ENCODE measurements at regions not wholly inside any gene's neighbourhood (a gene's known extent, or its start where the extent isn't known, plus 50 kb on each side); places are given as distances from the start of the nearest gene placed in this dataset.
"Not testable (repeated sequence)": the region's sequence is repeated elsewhere in the genome, so short reads cannot be mapped to it uniquely, and the experiment has no call there.

DNA sequence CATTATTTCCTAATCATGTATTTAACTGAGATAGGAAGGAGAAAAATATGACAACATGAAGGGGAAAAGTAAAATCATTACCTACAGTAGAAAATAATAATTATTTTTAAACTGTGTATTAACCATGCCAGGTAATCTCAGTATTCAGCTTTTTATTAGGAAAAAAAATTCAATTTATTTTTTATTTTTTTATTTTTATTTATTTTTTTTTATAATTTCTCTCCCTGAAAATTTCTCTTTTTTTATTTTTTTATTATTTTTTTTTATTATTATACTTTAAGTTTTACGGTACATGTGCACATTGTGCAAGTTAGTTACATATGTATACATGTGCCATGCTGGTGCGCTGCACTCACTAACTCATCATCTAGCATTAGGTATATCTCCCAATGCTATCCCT lies 271.3 kb upstream of the LRRTM4 start:
- DNase-seq (ENCODE audit: low spot score in 2 of 2); ATAC-seq; H3K4me3 Mint-ChIP-seq; H3K36me3 Mint-ChIP-seq; H3K4me1 Mint-ChIP-seq; H3K27ac Mint-ChIP-seq: not testable (repeated sequence)
- H3K9me3 Mint-ChIP-seq, result peaks cover 11% of the 10 kb centered on the region

DNA sequence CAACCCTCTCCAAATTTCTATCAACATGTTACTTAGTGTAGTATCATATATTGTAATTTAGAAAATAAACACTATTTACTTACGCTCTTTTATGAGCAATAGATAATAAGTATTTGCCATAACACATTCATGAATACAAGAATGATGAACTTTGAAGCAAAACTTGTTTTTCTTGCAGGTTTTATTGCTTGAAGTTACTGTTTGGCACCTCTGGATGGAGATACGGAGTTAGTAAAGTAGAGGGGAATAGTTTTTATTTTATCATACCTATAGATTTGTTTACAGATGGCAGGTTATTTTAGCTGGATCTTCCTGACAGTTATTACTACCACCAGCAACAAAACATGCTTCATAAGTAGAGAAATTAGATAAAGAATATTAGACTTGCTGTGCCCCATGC lies 274.2 kb upstream of the LRRTM4 start:
- no peaks in the 10 kb centered on the region for H3K4me1 Mint-ChIP-seq
- ATAC-seq (no peak), DNase-seq (ENCODE audit: low spot score in 2 of 2) (no peak)
- H3K36me3 Mint-ChIP-seq, result no peaks in the 10 kb centered on the region
- no peak overlapping the region for H3K27ac Mint-ChIP-seq
- no peak overlapping the region for H3K4me3 Mint-ChIP-seq
- peaks cover 5% of the 10 kb centered on the region for H3K9me3 Mint-ChIP-seq

DNA sequence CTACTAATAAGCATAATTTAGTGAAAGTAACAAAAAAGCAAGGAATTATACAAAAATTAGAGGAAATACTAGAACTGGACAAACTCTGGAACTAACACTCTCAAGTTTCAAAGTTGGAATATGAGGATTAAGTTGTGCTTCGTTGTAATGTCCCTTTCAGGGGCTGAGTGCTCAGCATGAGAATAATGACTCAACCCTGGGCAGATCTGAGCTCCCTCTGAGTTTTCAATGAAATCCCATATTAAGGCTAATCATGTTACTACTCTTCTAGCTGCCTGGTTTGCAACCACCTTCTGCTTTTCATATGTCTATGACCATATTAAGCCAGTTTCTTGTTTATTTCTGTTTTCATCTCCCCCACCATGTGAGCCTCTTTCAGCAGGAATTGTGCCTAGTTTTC lies 274.9 kb upstream of the LRRTM4 start:
- Mint-ChIP-seq H3K4me3 (no peak overlapping the region), H3K4me1 (no peaks in the 10 kb centered on the region), H3K27ac (no peak overlapping the region), H3K36me3 (no peaks in the 10 kb centered on the region), H3K9me3 (peaks cover 5% of the 10 kb centered on the region)
- DNase-seq (ENCODE audit: low spot score in 2 of 2) (no peak), ATAC-seq (no peak)

- no peak overlapping the region for H3K27ac Mint-ChIP-seq
- ATAC-seq, result no peak
- H3K4me3 Mint-ChIP-seq, result no peak overlapping the region
- no peak for DNase-seq (ENCODE audit: low spot score in 2 of 2)
- peaks cover 10% of the 10 kb centered on the region for H3K9me3 Mint-ChIP-seq
- no peaks in the 10 kb centered on the region for H3K36me3 Mint-ChIP-seq
- H3K4me1 Mint-ChIP-seq, result no peaks in the 10 kb centered on the region
These were observed 278.2 kb upstream of the LRRTM4 start for GRCh38 chr2:77800410-77800809.

GRCh38 chr2:77807531-77808215 lies 285.5 kb upstream of the LRRTM4 start:
- H3K36me3 Mint-ChIP-seq, result no peaks in the 10 kb centered on the region
- no peak overlapping the region for H3K4me3 Mint-ChIP-seq
- H3K27ac Mint-ChIP-seq, result no peak overlapping the region
- H3K4me1 Mint-ChIP-seq, result no peaks in the 10 kb centered on the region
- H3K9me3 Mint-ChIP-seq, result peaks cover 30% of the 10 kb centered on the region
- DNase-seq (ENCODE audit: low spot score in 2 of 2), result no peak
- no peak for ATAC-seq

DNA sequence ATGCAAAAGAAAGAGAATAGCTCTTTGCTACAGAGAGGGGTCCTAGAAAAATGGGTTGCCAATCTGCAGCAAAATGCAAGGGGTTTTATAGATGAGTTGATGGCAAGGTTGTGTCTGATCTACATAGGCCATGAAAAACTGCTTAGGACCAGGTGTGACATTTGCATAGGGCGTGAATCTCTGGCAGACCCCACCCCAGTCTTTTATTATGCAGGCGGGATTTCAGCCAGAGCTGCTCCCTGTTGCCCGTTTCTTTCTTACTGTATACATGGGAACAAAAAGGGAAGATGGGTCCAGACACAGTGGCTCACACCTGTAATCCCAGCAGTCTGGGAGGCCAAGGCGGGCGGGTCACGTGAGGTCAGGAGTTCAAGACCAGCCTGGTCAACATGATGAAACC lies 286.4 kb upstream of the LRRTM4 start:
- Mint-ChIP-seq H3K4me3 (no peak overlapping the region), H3K27ac (no peak overlapping the region), H3K36me3 (no peaks in the 10 kb centered on the region), H3K4me1 (no peaks in the 10 kb centered on the region), H3K9me3 (peaks cover 33% of the 10 kb centered on the region)
- no peak for DNase-seq (ENCODE audit: low spot score in 2 of 2)
- no peak for ATAC-seq

DNA sequence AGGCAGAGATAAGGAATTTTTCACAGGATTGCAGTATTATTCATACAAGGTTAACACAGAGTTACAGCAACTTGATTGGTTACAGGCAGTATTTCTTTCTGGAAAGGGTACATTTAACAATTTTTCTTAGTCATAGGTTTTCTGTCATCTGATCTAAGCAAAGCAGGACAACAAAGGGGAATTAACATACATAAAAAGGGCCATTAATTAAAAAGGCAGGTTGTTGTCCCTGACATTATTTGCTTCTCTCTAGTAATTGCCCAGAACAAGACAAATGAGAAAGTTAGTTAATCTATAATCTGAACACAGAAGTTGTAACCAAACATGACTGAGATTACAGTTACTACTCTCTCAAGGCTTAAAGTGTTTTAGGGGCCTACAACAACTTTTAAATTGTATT lies 291.4 kb upstream of the LRRTM4 start:
- Mint-ChIP-seq H3K36me3 (no peaks in the 10 kb centered on the region), H3K9me3 (peaks cover 27% of the 10 kb centered on the region), H3K27ac (no peak overlapping the region), H3K4me1 (no peaks in the 10 kb centered on the region), H3K4me3 (no peak overlapping the region)
- DNase-seq (ENCODE audit: low spot score in 2 of 2) (no peak), ATAC-seq (no peak)

GRCh38 chr2:77816618-77817017 lies 294.4 kb upstream of the LRRTM4 start:
- DNase-seq (ENCODE audit: low spot score in 2 of 2) (no peak), ATAC-seq (no peak)
- no peaks in the 10 kb centered on the region for H3K4me1 Mint-ChIP-seq
- no peak overlapping the region for H3K4me3 Mint-ChIP-seq
- H3K36me3 Mint-ChIP-seq, result no peaks in the 10 kb centered on the region
- H3K27ac Mint-ChIP-seq, result no peak overlapping the region
- H3K9me3 Mint-ChIP-seq, result peaks cover 32% of the 10 kb centered on the region

GRCh38 chr2:77818186-77818585 lies 296.0 kb upstream of the LRRTM4 start:
- Mint-ChIP-seq H3K27ac (no peak overlapping the region), H3K4me1 (no peaks in the 10 kb centered on the region), H3K4me3 (no peak overlapping the region), H3K36me3 (no peaks in the 10 kb centered on the region), H3K9me3 (peaks cover 29% of the 10 kb centered on the region)
- no peak for DNase-seq (ENCODE audit: low spot score in 2 of 2)
- ATAC-seq, result no peak

GRCh38 chr2:77823028-77823427 lies 300.9 kb upstream of the LRRTM4 start:
- ATAC-seq (no peak), DNase-seq (ENCODE audit: low spot score in 2 of 2) (no peak)
- Mint-ChIP-seq H3K4me1 (no peaks in the 10 kb centered on the region), H3K27ac (no peak overlapping the region), H3K36me3 (no peaks in the 10 kb centered on the region), H3K9me3 (peaks cover 29% of the 10 kb centered on the region), H3K4me3 (no peak overlapping the region)

DNA sequence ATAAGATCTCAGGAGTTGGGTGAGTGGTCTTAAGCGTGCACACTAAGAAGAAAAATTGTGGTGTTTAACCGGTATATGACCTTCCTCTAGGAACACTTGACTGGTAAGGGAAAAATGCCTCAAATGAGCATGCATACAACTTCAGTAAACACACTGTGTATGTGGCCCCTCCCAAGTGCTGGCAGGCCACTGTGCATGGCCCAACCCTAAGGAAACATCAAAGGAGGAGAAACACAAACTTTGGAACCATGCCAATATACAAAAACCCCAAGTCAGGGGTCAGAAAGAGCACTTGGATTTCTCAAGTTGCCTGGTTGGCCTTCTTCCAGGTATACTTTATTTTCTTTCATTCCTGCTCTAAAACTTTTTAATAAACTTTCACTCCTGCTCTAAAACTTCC lies 308.9 kb upstream of the LRRTM4 start:
- Mint-ChIP-seq H3K27ac (no peak overlapping the region), H3K4me3 (no peak overlapping the region), H3K36me3 (no peaks in the 10 kb centered on the region), H3K4me1 (no peaks in the 10 kb centered on the region), H3K9me3 (peaks cover 31% of the 10 kb centered on the region)
- no peak for DNase-seq (ENCODE audit: low spot score in 2 of 2)
- ATAC-seq, result no peak

GRCh38 chr2:77831471-77831870 lies 309.3 kb upstream of the LRRTM4 start:
- H3K4me3 Mint-ChIP-seq, result no peak overlapping the region
- no peaks in the 10 kb centered on the region for H3K36me3 Mint-ChIP-seq
- H3K9me3 Mint-ChIP-seq, result peaks cover 34% of the 10 kb centered on the region
- no peak for ATAC-seq
- no peak overlapping the region for H3K27ac Mint-ChIP-seq
- no peak for DNase-seq (ENCODE audit: low spot score in 2 of 2)
- H3K4me1 Mint-ChIP-seq, result no peaks in the 10 kb centered on the region

- Mint-ChIP-seq H3K9me3 (peaks cover 31% of the 10 kb centered on the region), H3K4me3 (no peak overlapping the region), H3K27ac (no peak overlapping the region), H3K4me1 (no peaks in the 10 kb centered on the region), H3K36me3 (no peaks in the 10 kb centered on the region)
- DNase-seq (ENCODE audit: low spot score in 2 of 2) (no peak), ATAC-seq (no peak)
These were observed 309.7 kb upstream of the LRRTM4 start for GRCh38 chr2:77831898-77832297.

DNA sequence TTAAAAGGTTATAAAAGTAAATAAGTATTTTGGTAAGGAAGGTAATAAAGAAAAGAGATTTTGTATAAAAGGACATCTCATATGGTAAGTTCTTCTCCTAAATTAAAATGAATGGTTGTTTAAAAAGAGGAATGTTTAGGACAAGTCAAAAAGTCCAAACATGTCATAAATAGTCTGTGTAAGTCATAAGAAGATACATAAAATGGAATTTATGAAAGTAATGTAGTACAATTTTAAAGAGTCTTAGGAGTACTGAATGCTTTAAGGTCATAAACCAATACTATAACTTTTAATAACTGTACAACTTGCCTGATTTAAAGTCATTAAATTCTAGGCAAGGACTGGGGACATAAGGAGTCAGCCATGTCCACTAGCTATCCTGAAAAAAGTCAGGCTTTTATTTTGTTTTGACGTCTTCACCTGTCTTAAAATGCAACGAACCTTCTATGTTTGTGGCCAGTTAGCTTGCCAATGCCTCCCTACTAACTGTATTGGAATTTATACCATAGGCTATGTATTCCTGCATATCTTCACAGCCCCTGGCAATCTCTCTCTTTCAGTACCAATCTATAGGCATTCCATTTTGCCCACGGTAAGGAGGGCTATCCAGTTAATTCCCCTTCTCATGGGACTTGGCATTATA lies 312.3 kb upstream of the LRRTM4 start:
- ATAC-seq (no peak), DNase-seq (ENCODE audit: low spot score in 2 of 2) (no peak)
- Mint-ChIP-seq H3K27ac (no peak overlapping the region), H3K9me3 (peaks cover 22% of the 10 kb centered on the region), H3K36me3 (no peaks in the 10 kb centered on the region), H3K4me3 (no peak overlapping the region), H3K4me1 (no peaks in the 10 kb centered on the region)

DNA sequence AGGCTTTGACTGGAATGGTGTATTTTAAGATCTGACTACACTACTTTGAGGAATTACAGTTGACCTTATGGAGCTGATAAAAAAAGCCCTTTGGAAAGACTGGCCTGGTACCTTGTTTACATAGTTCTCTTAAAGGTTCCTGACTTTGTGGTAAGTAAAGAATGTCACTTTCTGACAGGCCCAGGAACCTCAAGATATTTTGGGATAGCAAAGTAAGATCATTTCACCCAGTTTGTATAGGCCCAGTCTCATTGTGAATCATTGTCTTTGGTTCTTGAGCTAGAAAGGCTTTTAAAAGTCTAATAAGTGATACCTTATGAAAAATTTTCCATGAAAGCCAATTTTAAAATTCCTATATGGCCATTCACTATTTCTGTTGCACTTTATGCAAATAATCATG lies 316.3 kb upstream of the LRRTM4 start:
- Mint-ChIP-seq H3K9me3 (peaks cover 14% of the 10 kb centered on the region), H3K36me3 (no peaks in the 10 kb centered on the region), H3K4me3 (no peak overlapping the region)

GRCh38 chr2:77839102-77839501 lies 316.9 kb upstream of the LRRTM4 start:
- DNase-seq (ENCODE audit: low spot score in 2 of 2), result no peak
- no peaks in the 10 kb centered on the region for H3K4me1 Mint-ChIP-seq
- no peak for ATAC-seq
- no peak overlapping the region for H3K4me3 Mint-ChIP-seq
- no peak overlapping the region for H3K27ac Mint-ChIP-seq
- H3K36me3 Mint-ChIP-seq, result no peaks in the 10 kb centered on the region
- H3K9me3 Mint-ChIP-seq, result peaks cover 11% of the 10 kb centered on the region

More for the DNA sequence above, 316.3 kb upstream of the LRRTM4 start:
- DNase-seq (ENCODE audit: low spot score in 2 of 2), result no peak
- no peak overlapping the region for H3K27ac Mint-ChIP-seq
- no peaks in the 10 kb centered on the region for H3K4me1 Mint-ChIP-seq
- no peak for ATAC-seq

All from stimulated activated effector memory CD8-positive, alpha-beta T cell treated with anti-CD3 and anti-CD28 coated beads, Interleukin-12 subunit alpha, Interleukin-12 subunit beta, amount 100 ng/mL, for 72 hours (primary cell).